GM19372 (cell line): ENCODE measurements at regions not wholly inside any gene's neighbourhood (a gene's known extent, or its start where the extent isn't known, plus 50 kb on each side); places are given as distances from the start of the nearest gene placed in this dataset.
"Not testable (repeated sequence)": the region's sequence is repeated elsewhere in the genome, so short reads cannot be mapped to it uniquely, and the experiment has no call there.

Source experiments
- ATAC-seq: cut with Tn5 transposase; IDR thresholded peaks from one replicate; pipeline ENCODE4 v1.9.1; 2021; ENCODE audit warnings: mild to moderate bottlenecking, low read depth, moderate library complexity; ENCODE audit not compliant: unreplicated experiment

GRCh38 chr4:108466936-108467902, 153.2 kb upstream of the RPL34 start:
- peak; percentile 97 for ATAC-seq

- no peak for ATAC-seq
Observed at GRCh38 chr4:108465886-108466500, 154.4 kb upstream of the RPL34 start.

GRCh38 chr4:108458681-108459080, 161.7 kb upstream of the RPL34 start:
- ATAC-seq = no peak

- ATAC-seq = no peak
Observed at GRCh38 chr4:108454227-108454626, 166.1 kb upstream of the RPL34 start.

GRCh38 chr4:108453366-108453765, 167.0 kb upstream of the RPL34 start:
- no peak for ATAC-seq

- ATAC-seq = no peak
Observed at GRCh38 chr4:108450236-108450898, 170.0 kb upstream of the RPL34 start.

GRCh38 chr4:108449129-108449528, 171.2 kb upstream of the RPL34 start:
- no peak for ATAC-seq

- ATAC-seq = no peak
Observed at GRCh38 chr4:108446556-108446955, 173.8 kb upstream of the RPL34 start.

GRCh38 chr4:108445716-108446115, 174.7 kb upstream of the RPL34 start:
- no peak for ATAC-seq

- ATAC-seq = no peak
Observed at GRCh38 chr4:108443585-108443984, 176.8 kb upstream of the RPL34 start.

- no peak for ATAC-seq
Observed at GRCh38 chr4:108433832-108434231, 186.5 kb upstream of the RPL34 start.

- ATAC-seq = not testable (repeated sequence)
Observed at GRCh38 chr4:108433394-108433793, 187.0 kb upstream of the RPL34 start.

- no peak for ATAC-seq
Observed at GRCh38 chr4:108432418-108432817, 188.0 kb upstream of the RPL34 start.

GRCh38 chr4:108431986-108432385, 188.4 kb upstream of the RPL34 start:
- ATAC-seq = no peak

GRCh38 chr4:108430921-108431320, 189.5 kb upstream of the RPL34 start:
- ATAC-seq = no peak

- no peak for ATAC-seq
Observed at GRCh38 chr4:108429662-108430061, 190.7 kb upstream of the RPL34 start.

GRCh38 chr4:108428923-108429322, 191.5 kb upstream of the RPL34 start:
- ATAC-seq = no peak

GRCh38 chr4:108427946-108428485, 192.4 kb upstream of the RPL34 start:
- ATAC-seq = no peak

- no peak for ATAC-seq
Observed at GRCh38 chr4:108426493-108426892, 193.9 kb upstream of the RPL34 start.

- no peak for ATAC-seq
Observed at GRCh38 chr4:108425988-108426387, 194.4 kb upstream of the RPL34 start.

- ATAC-seq = no peak
Observed at GRCh38 chr4:108417923-108418322, 202.5 kb upstream of the RPL34 start.
